Epithelial cell of esophagus (primary cell): ENCODE measurements at regions not wholly inside any gene's neighbourhood (a gene's known extent, or its start where the extent isn't known, plus 50 kb on each side); places are given as distances from the start of the nearest gene placed in this dataset.

ENCODE experiments used
- DNase-seq: peaks from one replicate; pipeline ENCODE4 v3.0.0; 2010; ENCODE audit warnings: low read depth
- H3K4me3 ChIP-seq: 2 replicates; pipeline ENCODE4 v1.5.1; 2011; ENCODE audit warnings: mild to moderate bottlenecking, low read length, control low read depth
- CTCF ChIP-seq: IDR thresholded peaks from 2 replicates; pipeline ENCODE4 v1.5.1; 2011; ENCODE audit warnings: low read depth, mild to moderate bottlenecking, low read length, control low read depth, inconsistent platforms; ENCODE audit not compliant: insufficient read depth; ENCODE audit errors: missing control alignments

DNA sequence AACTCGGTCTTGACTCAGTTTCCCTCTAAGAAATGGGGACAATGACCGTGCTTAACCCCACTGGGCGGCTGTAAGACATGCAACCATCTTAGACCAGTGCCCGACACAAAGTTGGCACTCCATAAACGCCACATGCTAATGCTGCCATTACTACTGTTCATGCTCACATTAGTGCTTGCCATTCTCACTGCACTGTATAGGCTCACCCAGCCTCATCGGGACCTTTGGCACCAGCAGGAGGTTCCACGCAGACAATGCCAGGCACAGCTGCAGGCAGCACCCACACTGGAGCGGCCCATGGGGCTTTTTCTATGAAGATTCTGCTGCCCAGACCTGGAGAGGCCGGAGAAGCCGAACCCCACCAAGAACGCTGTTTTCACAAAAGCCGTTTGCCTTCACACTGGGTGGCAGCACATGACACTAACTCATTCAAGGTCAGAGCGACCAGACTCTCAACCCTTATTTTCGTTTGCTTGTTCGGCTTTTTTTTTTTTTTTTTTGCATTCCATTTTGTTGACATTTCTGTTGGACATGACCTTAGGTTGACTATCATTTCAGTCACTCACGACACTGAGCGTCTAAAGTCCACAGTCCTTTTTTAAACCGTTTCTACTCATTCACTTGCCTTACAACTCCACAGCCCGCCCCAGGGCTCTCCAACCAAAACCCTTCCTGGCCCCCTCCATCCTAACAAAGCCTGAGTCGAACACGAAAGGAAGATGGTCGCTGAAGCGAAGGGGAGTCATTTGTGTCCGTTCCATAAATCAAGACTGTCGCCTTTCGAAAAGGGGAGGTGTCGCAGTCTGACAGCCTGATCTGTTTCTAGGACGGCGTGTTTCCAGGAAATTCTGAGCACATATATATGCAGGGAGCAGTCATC lies 124.4 kb upstream of the RNF32 start:
- H3K4me3 ChIP-seq, result no peak overlapping the region
- no peak for DNase-seq
- TF ChIP-seq CTCF, result no peak

- no peak for DNase-seq
- H3K4me3 ChIP-seq, result no peak overlapping the region
- TF ChIP-seq CTCF, result no peak
Observed at GRCh38 chr7:156514851-156515250, 125.7 kb upstream of the RNF32 start.

DNA sequence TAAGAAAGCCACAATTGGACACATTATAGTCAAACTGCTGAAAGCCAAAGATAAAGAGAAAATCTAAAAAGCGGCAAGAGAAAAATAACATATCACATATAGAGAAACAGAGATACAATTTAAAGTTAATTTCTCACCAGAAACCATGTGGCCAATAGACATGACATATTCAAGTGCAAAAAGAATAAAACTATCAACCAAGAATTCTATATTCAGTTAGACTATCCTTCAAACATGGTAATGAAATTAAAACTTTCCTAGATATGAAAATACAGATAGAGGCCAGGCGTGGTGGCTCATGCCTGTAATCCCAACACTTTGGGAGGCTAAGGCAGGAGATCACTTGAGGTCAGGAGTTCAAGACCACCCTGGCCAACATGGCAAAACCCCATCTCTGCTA lies 129.1 kb upstream of the RNF32 start:
- DNase-seq, result no peak
- TF ChIP-seq CTCF, result no peak
- H3K4me3 ChIP-seq, result no peak overlapping the region

GRCh38 chr7:156510966-156511365 lies 129.6 kb upstream of the RNF32 start:
- H3K4me3 ChIP-seq, result no peak overlapping the region
- no peak for TF ChIP-seq CTCF
- no peak for DNase-seq

- no peak for DNase-seq
- no peak for TF ChIP-seq CTCF
- H3K4me3 ChIP-seq, result no peak overlapping the region
Observed at GRCh38 chr7:156509216-156509615, 131.4 kb upstream of the RNF32 start.

- no peak for DNase-seq
- no peak for TF ChIP-seq CTCF
- H3K4me3 ChIP-seq, result no peak overlapping the region
Observed at GRCh38 chr7:156505876-156506275, 134.7 kb upstream of the RNF32 start.
